Testis (tissue), 2 donors: ENCODE measurements at regions not wholly inside any gene's neighbourhood (a gene's known extent, or its start where the extent isn't known, plus 50 kb on each side); places are given as distances from the start of the nearest gene placed in this dataset.

Source experiments
- CTCF ChIP-seq, 3 experiments: fragments of 450-650 bp in 2 of 3; fragments of 200-600 bp in 1 of 3; sonication (generic) in 1 of 3; IDR thresholded peaks; one replicate each; pipeline ENCODE4 v1.5.1; 2016 to 2019; ENCODE audit warnings: antibody characterized with exemption in 3 of 3, mild to moderate bottlenecking in 2 of 3, moderate library complexity in 1 of 3
- POLR2A ChIP-seq: fragments of 450-650 bp; IDR thresholded peaks from one replicate; pipeline ENCODE4 v1.6.1; 2017; ENCODE audit warnings: antibody characterized with exemption, mild to moderate bottlenecking, moderate library complexity

DNA sequence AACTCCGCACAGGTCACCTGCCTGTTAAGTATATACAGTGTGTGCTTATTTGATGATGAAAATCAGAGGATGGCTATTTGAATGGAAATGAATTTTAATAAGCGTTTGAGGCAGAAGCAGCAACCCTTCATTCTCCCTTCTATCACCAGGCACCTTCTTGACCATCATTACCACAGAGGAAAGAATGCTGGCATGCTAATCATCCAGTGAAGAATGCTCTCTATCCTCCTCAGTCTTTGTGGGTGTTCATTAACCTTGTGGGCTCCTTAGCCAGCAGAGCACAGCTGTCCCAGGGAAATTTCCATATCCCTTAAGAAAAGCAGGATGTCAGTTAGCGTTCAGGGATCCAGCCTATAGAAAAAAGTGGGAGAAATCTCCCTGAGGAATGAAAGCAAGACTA, 428.0 kb upstream of the CAMK1G start:
- TF ChIP-seq CTCF (IDR thresholded peaks at IDR 0.05) (no peak), POLR2A (no peak)
